Right lobe of liver (tissue), 4 donors: ENCODE measurements at regions not wholly inside any gene's neighbourhood (a gene's known extent, or its start where the extent isn't known, plus 50 kb on each side); places are given as distances from the start of the nearest gene placed in this dataset.

ENCODE experiments used
- POLR2A ChIP-seq: fragments of 450-650 bp; IDR thresholded peaks from one replicate; pipeline ENCODE4 v1.6.1; 2017; ENCODE audit warnings: antibody characterized with exemption, mild to moderate bottlenecking
- TF ChIP-seq, protein P1 (sequence below), 4 donors: fragments of 200-600 bp in 3 of 4; fragments of 450-650 bp in 1 of 4; IDR thresholded peaks; one replicate each; pipeline versions ENCODE4 v1.5.1 to v1.8.0; 2016 to 2022; ENCODE audit warnings: antibody characterized with exemption in 4 of 4, mild to moderate bottlenecking in 2 of 4
- donor health status: DM: no; HTN: no; CAD: no.
- donor health status: DM: no; HTN: no; CAD: no.
- donor health status: DM: no; HTN: yes; CAD: no.

DNA sequence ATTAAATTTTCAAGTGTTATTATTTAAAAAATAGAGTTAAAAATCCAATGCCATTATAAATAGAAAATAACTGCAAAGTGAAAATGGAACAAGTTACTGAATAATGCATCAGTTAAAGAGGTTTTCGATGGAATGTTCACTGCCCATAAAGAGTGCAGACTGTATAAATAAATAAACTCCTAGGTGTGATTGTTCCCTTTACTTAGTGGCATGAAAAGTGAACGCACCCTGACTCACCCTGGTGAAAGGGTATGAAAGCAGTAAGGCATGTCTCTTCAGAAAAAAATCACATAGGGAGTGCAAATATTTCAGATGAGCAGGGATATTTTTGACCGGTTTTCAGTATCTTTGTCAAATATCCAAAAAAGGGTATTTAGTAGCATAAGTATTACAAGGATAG lies 387.8 kb downstream of the DCAF12L2 start:
- TF ChIP-seq, protein P1, sequence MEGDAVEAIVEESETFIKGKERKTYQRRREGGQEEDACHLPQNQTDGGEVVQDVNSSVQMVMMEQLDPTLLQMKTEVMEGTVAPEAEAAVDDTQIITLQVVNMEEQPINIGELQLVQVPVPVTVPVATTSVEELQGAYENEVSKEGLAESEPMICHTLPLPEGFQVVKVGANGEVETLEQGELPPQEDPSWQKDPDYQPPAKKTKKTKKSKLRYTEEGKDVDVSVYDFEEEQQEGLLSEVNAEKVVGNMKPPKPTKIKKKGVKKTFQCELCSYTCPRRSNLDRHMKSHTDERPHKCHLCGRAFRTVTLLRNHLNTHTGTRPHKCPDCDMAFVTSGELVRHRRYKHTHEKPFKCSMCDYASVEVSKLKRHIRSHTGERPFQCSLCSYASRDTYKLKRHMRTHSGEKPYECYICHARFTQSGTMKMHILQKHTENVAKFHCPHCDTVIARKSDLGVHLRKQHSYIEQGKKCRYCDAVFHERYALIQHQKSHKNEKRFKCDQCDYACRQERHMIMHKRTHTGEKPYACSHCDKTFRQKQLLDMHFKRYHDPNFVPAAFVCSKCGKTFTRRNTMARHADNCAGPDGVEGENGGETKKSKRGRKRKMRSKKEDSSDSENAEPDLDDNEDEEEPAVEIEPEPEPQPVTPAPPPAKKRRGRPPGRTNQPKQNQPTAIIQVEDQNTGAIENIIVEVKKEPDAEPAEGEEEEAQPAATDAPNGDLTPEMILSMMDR (IDR thresholded peaks at IDR 0.05) = no peak
- no peak for TF ChIP-seq POLR2A
